Coronary artery (tissue), 2 donors: ENCODE measurements at regions not wholly inside any gene's neighbourhood (a gene's known extent, or its start where the extent isn't known, plus 50 kb on each side); places are given as distances from the start of the nearest gene placed in this dataset.
"Not testable (repeated sequence)": the region's sequence is repeated elsewhere in the genome, so short reads cannot be mapped to it uniquely, and the experiment has no call there.

Source experiments
- DNase-seq: peaks from one replicate; pipeline ENCODE4 v3.0.0-alpha.2; 2017; ENCODE audit warnings: low spot score
- H3K27ac ChIP-seq, 2 donors: fragments of 200-600 bp; sonication (generic); one replicate each; pipeline ENCODE4 v1.5.1; 2016 to 2019
- H3K4me3 ChIP-seq: fragments of 200-600 bp; sonication (generic); 2 replicates; pipeline ENCODE4 v1.5.1; 2016; ENCODE audit warnings: mild to moderate bottlenecking, moderate library complexity
- TF ChIP-seq, protein P1 (sequence below): fragments of 200-600 bp; sonication (generic); IDR thresholded peaks from one replicate; pipeline ENCODE4 v1.5.1; 2019; ENCODE audit warnings: antibody characterized with exemption

DNA sequence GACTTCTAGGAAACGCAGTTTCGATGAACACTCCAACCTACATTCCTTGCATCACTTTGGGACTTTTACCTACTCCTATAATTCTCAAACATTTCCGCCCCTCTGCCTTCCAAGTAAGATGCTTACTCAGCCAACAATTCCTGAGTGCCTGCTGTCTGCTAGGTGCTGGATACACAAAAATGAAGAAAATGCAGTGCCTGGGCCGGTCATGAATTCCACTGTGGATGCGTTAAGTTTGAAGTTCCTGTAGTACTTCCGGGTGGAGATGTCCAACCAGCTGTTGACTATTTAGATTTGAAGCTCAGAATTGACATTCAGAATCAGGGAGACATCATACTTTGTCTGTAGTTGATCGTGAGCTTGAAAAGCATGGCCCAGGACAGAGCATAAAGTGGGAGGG lies 89.2 kb downstream of the LYZL1 start:
- no peak for DNase-seq
- Histone ChIP-seq H3K27ac (no peak overlapping the region), H3K4me3 (no peak overlapping the region)
- TF ChIP-seq, protein P1, sequence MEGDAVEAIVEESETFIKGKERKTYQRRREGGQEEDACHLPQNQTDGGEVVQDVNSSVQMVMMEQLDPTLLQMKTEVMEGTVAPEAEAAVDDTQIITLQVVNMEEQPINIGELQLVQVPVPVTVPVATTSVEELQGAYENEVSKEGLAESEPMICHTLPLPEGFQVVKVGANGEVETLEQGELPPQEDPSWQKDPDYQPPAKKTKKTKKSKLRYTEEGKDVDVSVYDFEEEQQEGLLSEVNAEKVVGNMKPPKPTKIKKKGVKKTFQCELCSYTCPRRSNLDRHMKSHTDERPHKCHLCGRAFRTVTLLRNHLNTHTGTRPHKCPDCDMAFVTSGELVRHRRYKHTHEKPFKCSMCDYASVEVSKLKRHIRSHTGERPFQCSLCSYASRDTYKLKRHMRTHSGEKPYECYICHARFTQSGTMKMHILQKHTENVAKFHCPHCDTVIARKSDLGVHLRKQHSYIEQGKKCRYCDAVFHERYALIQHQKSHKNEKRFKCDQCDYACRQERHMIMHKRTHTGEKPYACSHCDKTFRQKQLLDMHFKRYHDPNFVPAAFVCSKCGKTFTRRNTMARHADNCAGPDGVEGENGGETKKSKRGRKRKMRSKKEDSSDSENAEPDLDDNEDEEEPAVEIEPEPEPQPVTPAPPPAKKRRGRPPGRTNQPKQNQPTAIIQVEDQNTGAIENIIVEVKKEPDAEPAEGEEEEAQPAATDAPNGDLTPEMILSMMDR, result no peak

DNA sequence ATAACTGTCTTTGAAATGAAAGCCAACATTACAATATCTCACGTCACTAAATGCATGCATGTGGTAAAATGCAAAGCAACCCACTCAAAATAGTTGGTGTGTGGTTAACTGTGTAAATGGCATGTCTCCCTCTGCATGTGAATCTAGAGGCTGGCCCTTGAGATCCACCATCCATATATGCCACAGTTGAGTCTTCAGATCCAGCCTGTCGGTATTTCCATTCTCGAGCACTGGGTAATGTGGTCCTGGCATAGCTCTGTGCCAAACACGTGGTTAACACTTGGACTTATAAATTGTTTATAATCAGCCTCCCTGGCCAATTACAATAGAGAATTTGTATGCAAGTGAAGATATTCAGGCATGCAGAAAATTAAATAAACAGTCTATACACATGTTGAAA lies 90.3 kb downstream of the LYZL1 start:
- Histone ChIP-seq H3K27ac (no peak overlapping the region), H3K4me3 (no peak overlapping the region)
- DNase-seq, result no peak
- TF ChIP-seq, protein P1, result no peak

DNA sequence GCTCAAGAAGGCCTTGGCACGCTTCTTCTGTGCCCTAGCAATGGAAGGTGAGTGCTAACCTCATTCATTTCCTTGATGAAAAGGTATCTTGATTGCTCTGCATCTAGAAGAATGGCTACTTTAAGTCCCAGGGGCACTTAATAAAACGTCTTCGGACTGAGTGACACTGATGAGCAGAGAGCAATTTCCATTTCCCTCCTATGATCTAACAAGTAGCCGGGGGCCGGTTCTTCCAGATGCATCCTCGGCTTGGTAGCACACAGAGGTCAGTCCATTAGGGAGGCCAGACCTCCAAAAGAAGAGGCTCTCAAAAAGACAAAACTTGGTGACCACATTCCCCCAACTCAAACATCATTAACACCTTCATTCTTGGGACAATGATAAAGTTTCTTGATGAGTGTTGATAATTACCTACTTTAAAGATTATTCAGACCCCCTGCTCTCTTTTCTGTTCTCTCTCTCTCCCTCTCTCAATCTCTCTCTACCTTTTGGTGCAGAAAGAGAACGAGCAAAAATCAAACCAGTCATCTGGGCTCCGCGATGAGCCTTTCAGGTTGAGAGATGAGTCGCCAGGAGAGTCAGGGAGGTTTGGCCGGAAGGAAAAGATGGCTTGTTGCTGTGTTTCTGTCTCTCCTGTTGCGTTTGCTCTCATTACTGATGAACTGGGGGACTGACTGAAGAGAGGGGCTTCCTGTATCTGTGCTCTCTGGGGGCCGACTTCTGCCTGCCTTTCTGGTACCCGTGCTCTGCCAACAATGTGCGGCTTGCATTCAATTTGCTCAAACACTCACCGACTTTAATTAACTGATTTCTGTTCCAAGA lies 91.1 kb downstream of the LYZL1 start:
- DNase-seq, H3K4me3 ChIP-seq, H3K27ac ChIP-seq: not testable (repeated sequence)

DNA sequence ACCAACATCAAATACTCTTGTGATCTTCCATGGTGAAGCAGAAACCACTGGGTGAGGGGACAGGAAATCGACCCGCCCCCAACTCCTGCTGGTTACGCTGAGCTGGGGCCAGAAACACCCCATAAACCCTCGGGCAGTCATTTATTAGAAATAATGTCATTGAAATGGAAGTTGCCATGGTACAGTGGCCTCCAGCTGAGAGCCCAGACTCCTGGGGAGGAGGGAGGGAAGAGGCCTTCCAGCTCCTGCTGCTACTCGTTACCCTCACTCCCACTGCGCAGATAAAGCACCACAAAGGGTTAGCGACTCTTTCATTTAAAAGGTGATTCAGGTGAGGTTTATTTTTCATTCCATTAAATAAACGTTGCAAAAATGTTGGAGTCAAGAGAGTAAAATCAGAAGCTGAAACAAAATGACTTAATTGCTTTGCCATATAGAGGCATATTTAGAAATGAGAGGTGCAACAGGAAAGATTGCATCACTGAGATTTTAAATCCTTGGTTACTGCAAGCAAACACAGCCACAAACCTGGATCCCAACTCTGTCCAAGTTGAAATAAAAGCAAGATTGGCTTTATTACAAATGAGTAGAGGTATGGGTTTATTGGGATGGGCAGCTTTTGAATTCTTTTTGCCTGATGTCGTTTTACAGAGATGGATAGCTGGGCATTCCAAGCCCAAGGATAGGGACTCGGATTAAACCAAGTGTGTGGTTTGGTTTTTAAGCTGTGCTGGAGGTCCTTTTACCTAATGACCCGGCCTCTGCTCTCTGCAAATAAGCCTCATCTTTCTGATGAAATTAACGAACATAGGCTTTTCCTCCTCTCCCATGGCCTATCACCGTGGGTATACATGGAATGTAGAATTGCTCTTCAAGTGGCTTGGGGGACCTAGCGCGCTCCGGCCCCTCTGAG lies 92.0 kb downstream of the LYZL1 start:
- not testable (repeated sequence) for H3K27ac ChIP-seq, H3K4me3 ChIP-seq, DNase-seq

DNA sequence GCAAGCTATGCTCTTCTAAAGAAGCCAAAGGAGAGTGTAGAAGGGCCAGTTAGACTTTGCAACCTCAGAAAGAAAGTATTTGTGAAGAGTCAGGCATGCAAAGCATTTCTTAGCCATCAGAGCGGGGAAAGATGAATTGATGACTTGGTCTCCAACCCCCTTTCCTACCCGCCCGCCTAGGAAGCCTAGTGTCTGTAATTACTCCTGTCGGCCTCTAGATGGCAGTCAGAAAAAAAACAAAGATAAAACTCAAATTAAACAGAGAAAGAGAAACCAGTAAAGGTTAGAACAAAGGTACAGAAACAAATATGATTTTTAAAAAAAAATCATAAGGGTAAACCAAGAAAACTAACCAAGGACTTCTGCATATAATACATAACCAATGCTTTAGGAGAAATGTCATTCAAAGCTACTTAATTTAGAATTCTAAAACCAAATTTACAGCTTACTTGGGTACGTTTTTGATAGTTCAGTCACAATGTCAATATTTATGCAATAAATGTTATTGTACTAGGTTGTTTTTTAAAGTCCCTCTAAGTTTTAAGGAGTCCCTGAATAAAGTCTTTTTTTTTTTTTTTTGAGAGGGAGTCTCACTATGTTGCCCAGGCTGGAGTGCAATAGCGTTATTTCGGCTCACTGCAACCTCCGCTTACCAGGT lies 97.6 kb downstream of the LYZL1 start:
- Histone ChIP-seq H3K27ac (no peak overlapping the region), H3K4me3 (no peak overlapping the region)
- TF ChIP-seq, protein P1, result peak; percentile 42
- no peak for DNase-seq

DNA sequence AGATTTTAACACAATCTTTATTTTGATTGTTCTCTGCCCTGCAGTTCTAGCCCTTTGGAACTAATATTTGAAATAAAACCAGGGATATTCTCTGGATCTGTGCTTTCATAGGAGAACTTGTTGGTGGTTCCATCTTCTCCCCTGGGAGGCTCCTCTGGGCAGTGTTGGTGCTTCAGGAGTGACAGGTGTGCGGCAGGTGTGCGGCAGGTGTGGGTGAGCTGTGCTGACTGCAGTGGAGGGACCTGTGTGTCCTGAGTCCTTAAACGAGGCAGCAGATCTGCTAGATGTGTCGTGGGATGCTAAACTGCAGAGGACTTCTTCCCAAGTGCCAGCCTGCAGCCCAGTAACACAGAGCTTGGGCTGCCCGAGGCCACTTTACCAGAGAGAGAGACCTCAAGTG lies 98.4 kb downstream of the LYZL1 start:
- Histone ChIP-seq H3K4me3 (no peak overlapping the region), H3K27ac (no peak overlapping the region)
- TF ChIP-seq, protein P1, result no peak
- no peak for DNase-seq

DNA sequence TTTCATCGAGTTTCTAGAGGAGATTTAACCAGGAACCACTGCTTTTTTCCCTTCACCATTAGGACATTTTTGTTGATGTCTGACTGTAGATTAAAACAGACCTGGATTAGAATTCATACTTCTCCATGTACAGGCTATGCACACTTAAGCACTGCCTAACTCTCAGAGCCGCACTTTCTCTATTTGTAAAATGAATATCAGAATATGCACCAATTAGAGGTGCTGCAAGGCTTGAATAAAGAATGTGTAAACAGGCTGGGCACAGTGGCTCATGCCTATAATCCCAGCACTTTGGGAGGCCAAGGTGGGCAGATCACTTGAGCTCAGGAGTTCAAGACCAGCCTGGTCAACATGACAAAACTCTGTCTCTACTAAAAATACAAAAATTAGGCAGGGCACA lies 99.2 kb downstream of the LYZL1 start:
- H3K4me3 ChIP-seq, H3K27ac ChIP-seq, DNase-seq: not testable (repeated sequence)

DNA sequence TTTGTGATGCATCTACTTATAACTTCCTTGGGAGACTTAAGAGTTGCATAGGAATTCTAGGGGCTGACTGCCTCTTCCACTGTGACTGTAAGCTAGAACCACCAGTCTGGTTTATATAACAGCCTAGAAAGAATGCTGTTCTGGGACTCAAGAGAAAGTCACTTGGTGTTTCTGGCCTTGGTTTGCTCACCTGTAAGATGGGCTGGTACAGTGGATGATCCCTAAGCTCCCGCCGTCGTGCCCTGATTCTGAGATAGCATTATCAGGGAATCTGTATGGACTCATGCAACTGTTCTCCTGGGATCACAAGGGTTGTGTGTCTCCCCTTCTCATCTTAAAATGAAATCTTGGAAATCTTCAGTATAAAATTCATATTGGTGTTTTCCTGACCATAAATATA lies 100.6 kb downstream of the LYZL1 start:
- TF ChIP-seq, protein P1, result no peak
- DNase-seq, result no peak
- no peak overlapping the region for H3K27ac ChIP-seq
- no peak overlapping the region for H3K4me3 ChIP-seq
